Gastrocnemius medialis (tissue), 4 donors: ENCODE measurements at regions not wholly inside any gene's neighbourhood (a gene's known extent, or its start where the extent isn't known, plus 50 kb on each side); places are given as distances from the start of the nearest gene placed in this dataset.

ENCODE experiments used
- ATAC-seq, 2 donors: fragments of 150-250 bp; one replicate each; pipeline ENCODE4 v1.9.1; 2016
- DNase-seq, 2 donors: peaks; one replicate each; pipeline ENCODE4 v3.0.0-alpha.2; 2019
- H3K27ac ChIP-seq, 4 donors: fragments of 200-600 bp; sonication (generic); 1 replicate in 1 of 4; 2 replicates in 3 of 4; pipeline ENCODE4 v1.5.1; 2016 to 2018; ENCODE audit warnings: mild to moderate bottlenecking in 2 of 4, moderate library complexity in 1 of 4
- H3K27me3 ChIP-seq, 3 donors: fragments of 200-600 bp; sonication (generic) in 2 of 3; 1 replicate in 1 of 3; 2 replicates in 2 of 3; pipeline versions ENCODE4 v1.5.1 to v1.6.0; 2016 to 2019; ENCODE audit warnings: mild to moderate bottlenecking in 1 of 3, moderate library complexity in 1 of 3
- H3K36me3 ChIP-seq, 2 donors: fragments of 200-600 bp; sonication (generic) in 1 of 2; one replicate each; pipeline ENCODE4 v1.5.1; 2017 to 2018
- H3K4me1 ChIP-seq, 2 donors: fragments of 200-600 bp; sonication (generic) in 1 of 2; one replicate each; pipeline ENCODE4 v1.5.1; 2016 to 2017; ENCODE audit warnings: mild to moderate bottlenecking in 2 of 2
- H3K4me3 ChIP-seq, 4 donors: fragments of 200-600 bp; sonication (generic) in 3 of 4; 1 replicate in 1 of 4; 2 replicates in 3 of 4; pipeline ENCODE4 v1.5.1; 2016 to 2019; ENCODE audit warnings: mild to moderate bottlenecking in 2 of 4
- H3K9me3 ChIP-seq, 3 donors: fragments of 200-600 bp; sonication (generic) in 2 of 3; 1 replicate in 1 of 3; 2 replicates in 2 of 3; pipeline ENCODE4 v1.5.1; 2016 to 2019
- POLR2A ChIP-seq, 2 donors: fragments of 450-650 bp; IDR thresholded peaks; one replicate each; pipeline ENCODE4 v1.6.1; 2017; ENCODE audit warnings: antibody characterized with exemption in 2 of 2, mild to moderate bottlenecking in 2 of 2, moderate library complexity in 2 of 2
- in situ Hi-C, 4 donors: fragments of 200-750 bp; cut with MboI; loops; one replicate each; pipeline versions ENCODE4 v1.15.0 to v1.8.0; 2017; ENCODE audit warnings: low sequenced_read_pairs in 4 of 4
- intact Hi-C: fragments of 100-400 bp; cut with DNase I; formaldehyde crosslinking; loops from one replicate; pipeline ENCODE4 v1.15.1; 2023; ENCODE audit warnings: low total_unique reads
- TF ChIP-seq, protein P1 (sequence below), 5 experiments: fragments of 450-650 bp in 3 of 5; fragments of 200-600 bp in 2 of 5; sonication (generic) in 2 of 5; IDR thresholded peaks in 4 of 5; conservative IDR thresholded peaks in 1 of 5; 1 replicate in 4 of 5; 2 replicates in 1 of 5; pipeline ENCODE4 v1.5.1; 2016 to 2019; ENCODE audit warnings: antibody characterized with exemption in 5 of 5, mild to moderate bottlenecking in 3 of 5, moderate library complexity in 3 of 5

GRCh38 chr15:70251246-70251990, 153.7 kb upstream of the TLE3 start:
- Histone ChIP-seq H3K27me3 (no peaks in the 10 kb centered on the region), H3K36me3 (no peaks in the 10 kb centered on the region), H3K4me3 (no peak overlapping the region), H3K9me3 (no peaks in the 10 kb centered on the region), H3K27ac (no peak overlapping the region), H3K4me1 (no peaks in the 10 kb centered on the region)
- in situ Hi-C loops (no loop called here), intact Hi-C loops (no loop called here)
- DNase-seq (no peak), ATAC-seq (no peak)
- TF ChIP-seq, protein P1, sequence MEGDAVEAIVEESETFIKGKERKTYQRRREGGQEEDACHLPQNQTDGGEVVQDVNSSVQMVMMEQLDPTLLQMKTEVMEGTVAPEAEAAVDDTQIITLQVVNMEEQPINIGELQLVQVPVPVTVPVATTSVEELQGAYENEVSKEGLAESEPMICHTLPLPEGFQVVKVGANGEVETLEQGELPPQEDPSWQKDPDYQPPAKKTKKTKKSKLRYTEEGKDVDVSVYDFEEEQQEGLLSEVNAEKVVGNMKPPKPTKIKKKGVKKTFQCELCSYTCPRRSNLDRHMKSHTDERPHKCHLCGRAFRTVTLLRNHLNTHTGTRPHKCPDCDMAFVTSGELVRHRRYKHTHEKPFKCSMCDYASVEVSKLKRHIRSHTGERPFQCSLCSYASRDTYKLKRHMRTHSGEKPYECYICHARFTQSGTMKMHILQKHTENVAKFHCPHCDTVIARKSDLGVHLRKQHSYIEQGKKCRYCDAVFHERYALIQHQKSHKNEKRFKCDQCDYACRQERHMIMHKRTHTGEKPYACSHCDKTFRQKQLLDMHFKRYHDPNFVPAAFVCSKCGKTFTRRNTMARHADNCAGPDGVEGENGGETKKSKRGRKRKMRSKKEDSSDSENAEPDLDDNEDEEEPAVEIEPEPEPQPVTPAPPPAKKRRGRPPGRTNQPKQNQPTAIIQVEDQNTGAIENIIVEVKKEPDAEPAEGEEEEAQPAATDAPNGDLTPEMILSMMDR (IDR thresholded peaks at IDR 0.05 in 4 of 5, conservative IDR thresholded peaks at IDR 0.05 in 1 of 5) = no peak
- TF ChIP-seq POLR2A (IDR thresholded peaks at IDR 0.05) = no peak

- Histone ChIP-seq H3K36me3 (no peaks in the 10 kb centered on the region), H3K27ac (no peak overlapping the region), H3K4me3 (no peak overlapping the region), H3K27me3 (no peaks in the 10 kb centered on the region), H3K4me1 (peaks cover 0 to 1% of the 10 kb centered on the region in 2 donors), H3K9me3 (no peaks in the 10 kb centered on the region)
- TF ChIP-seq, protein P1 (IDR thresholded peaks at IDR 0.05 in 4 of 5, conservative IDR thresholded peaks at IDR 0.05 in 1 of 5) = no peak
- TF ChIP-seq POLR2A (IDR thresholded peaks at IDR 0.05) = no peak
- intact Hi-C loops (no loop called here), in situ Hi-C loops (no loop called here)
- ATAC-seq (no peak), DNase-seq (no peak)
Observed at GRCh38 chr15:70250208-70251201, 152.8 kb upstream of the TLE3 start.

DNA sequence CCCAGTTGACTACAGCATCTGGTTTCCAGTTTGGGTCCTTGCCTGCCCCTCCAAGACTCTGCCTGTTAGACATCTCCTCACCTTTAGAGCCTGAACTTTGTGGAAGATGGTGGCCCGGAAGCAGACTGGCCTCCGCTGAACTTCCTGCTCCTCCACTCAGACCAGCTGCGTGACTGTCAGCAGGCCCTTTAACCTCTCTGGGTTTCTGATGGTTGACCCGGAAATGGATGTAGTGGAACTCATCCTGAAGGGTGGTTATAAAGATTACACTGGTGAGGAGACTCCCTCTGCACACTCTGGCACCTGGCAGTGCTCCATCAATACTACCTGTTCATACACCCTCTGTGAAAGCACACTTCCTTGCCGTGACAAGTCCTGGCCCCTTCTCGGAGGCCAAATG, 151.9 kb upstream of the TLE3 start:
- Histone ChIP-seq H3K36me3 (no peaks in the 10 kb centered on the region), H3K4me1 (peaks cover 0 to 7% of the 10 kb centered on the region in 2 donors), H3K9me3 (no peaks in the 10 kb centered on the region), H3K4me3 (no peak overlapping the region), H3K27ac (no peak overlapping the region), H3K27me3 (no peaks in the 10 kb centered on the region)
- no peak for DNase-seq
- intact Hi-C loops = no loop called here
- in situ Hi-C loops = no loop called here
- ATAC-seq = no peak
- TF ChIP-seq, protein P1 (IDR thresholded peaks at IDR 0.05 in 4 of 5, conservative IDR thresholded peaks at IDR 0.05 in 1 of 5) = no peak
- no peak for TF ChIP-seq POLR2A (IDR thresholded peaks at IDR 0.05)

GRCh38 chr15:70248116-70249025, 150.7 kb upstream of the TLE3 start:
- TF ChIP-seq, protein P1 (IDR thresholded peaks at IDR 0.05 in 4 of 5, conservative IDR thresholded peaks at IDR 0.05 in 1 of 5) = no peak
- no peak for TF ChIP-seq POLR2A (IDR thresholded peaks at IDR 0.05)
- Histone ChIP-seq H3K27ac (no peak overlapping the region), H3K4me1 (peaks cover 0 to 7% of the 10 kb centered on the region in 2 donors), H3K4me3 (no peak overlapping the region), H3K9me3 (no peaks in the 10 kb centered on the region), H3K36me3 (no peaks in the 10 kb centered on the region), H3K27me3 (no peaks in the 10 kb centered on the region)
- in situ Hi-C loops (no loop called here), intact Hi-C loops (no loop called here)
- no peak for DNase-seq
- no peak for ATAC-seq
